Epidermal melanocyte (primary cell): ENCODE measurements at regions not wholly inside any gene's neighbourhood (a gene's known extent, or its start where the extent isn't known, plus 50 kb on each side); places are given as distances from the start of the nearest gene placed in this dataset.

ENCODE experiments used
- DNase-seq: peaks from one replicate; pipeline ENCODE4 v3.0.0; 2011; ENCODE audit warnings: low spot score; ENCODE audit not compliant: insufficient read length

DNA sequence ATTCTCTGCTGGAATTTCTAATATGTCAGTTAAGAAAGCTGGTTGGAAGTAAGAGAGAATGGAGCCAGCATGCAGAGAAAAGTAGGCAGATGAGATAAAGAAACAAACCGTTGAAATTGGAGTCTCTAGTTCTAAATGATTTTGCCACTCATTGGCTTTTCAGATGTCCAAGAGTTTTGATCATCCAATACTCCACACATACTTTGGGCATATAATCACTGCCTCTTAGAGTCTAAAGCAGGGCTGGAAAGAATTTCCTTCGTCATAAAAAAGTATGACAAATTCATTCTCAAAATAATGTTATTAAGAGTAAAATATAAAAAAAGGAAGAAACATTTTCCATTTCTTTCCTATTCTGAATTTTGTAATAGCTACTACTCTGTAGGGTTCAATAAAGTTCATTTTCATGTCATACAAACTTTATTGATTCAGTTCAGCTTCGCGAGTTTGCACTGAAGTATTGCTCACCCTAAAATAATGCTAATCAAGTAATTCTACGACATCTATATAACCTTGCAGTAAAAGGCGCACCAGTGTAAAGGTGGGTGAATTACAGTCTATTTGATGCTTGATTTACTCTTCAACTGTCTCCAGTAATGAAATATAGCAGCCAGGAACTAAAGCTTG, 1556.6 kb downstream of the NCAM2 start:
- DNase-seq, result no peak

DNA sequence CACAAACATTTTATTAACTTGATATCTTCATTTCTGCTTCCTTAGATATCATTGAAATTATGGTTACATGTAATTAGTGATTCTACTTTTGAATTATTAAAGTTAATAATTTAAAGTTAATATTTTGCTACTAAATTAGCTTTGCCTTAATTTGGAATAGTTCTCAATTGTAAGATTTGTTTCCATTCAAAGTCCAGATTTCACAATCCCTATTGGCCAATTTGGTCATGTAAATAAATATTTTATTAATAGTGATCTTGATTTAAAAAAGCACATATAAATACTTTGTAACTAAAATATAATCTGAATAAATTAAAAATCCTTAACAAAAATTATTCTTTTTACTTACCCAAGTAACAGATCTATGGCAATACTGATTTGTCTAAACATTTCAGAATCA, 1558.6 kb downstream of the NCAM2 start:
- DNase-seq, result no peak

DNA sequence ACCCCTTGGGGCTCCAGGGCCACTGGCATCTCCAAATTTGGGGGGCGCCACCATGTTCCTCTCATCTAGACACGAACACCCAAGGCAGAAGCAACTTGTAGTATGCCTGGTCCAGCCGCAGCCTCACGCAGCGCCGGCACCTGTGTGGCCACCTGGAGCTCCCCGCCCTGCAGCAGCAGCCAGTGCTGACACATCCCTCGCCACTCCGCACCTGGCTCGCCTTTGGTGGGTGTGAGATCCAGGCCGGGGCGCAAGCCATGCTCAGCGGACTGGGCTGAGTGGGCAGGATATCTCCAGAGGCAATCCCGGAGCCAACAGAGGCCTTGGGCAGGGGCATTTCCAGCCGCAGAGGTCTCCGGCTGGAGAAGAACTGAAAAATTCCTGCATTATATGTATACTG, 1563.7 kb downstream of the NCAM2 start:
- DNase-seq, result no peak

DNA sequence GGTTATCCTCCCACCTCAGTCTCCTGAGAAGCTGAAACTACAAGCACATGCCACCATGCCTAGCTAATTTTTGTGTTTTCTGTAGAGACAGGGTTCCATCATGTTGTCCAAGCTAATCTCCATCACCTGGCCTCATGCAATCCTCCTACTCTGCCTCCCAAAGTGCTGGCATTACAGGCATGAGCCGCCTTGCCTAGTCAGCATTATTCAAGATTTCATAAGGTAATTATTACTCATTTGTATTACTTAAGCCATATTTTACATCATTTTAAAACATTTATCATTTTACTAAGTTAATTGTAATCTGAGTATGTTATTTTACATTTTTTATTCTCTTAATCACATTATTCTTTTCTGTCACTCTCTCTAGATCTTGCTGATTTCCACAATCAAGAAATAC, 1575.6 kb downstream of the NCAM2 start:
- no peak for DNase-seq

DNA sequence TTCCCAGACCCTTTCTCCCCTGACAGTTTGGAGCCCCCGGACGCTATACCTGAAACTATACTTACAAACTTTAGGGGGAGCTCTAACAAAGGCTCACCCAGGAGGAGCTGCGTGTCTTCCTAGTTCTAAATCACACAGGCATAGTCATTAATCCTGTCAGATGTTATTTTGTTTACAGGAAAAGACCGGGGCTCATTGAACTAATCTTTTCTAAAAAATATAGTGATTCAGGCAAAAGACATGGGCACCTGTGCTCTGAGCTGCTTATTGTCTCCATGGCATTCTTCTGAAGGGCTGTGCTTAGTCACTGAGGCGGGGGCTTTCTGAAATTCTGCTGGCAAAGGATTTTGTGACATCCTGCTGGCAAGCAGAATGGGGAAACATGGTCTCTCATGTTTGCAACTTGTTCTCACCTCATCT, 1577.0 kb downstream of the NCAM2 start:
- DNase-seq, result no peak

DNA sequence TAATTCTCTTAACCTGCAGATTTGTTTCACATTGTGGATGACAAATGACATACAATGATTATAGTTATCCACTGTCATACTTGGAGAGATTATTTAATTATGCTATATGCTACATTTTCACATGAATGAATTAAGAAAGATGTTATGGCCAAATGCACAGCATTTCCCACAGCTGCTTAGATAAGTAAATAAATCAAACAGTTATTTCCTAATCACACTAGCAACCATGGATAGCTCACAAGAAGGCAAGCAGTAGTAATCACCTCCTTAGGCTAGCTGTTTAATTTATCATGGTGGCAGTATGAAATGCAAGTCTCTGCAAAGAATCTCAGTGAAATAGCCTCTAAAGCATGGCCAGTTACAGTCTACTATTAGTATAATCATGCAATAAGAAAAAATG, 1581.5 kb downstream of the NCAM2 start:
- DNase-seq, result no peak

DNA sequence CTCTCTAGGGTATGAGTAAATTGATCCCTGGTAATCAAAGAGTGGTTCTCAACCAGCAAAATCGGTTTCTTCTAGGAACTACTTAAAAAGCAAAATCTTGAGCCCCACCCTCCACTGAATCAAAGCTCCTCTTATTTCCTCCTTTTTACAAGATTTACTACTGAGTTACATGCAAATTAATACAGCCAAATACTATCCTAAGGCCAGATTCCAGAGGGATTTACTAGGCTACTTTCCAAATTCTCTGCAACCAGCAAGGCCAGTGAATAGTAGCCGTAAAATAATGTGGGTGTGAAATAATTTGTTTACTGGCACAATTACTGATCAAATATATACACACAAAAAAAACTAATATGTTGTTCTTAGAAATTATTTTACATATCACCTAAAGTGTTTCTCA, 1583.8 kb downstream of the NCAM2 start:
- DNase-seq, result no peak

DNA sequence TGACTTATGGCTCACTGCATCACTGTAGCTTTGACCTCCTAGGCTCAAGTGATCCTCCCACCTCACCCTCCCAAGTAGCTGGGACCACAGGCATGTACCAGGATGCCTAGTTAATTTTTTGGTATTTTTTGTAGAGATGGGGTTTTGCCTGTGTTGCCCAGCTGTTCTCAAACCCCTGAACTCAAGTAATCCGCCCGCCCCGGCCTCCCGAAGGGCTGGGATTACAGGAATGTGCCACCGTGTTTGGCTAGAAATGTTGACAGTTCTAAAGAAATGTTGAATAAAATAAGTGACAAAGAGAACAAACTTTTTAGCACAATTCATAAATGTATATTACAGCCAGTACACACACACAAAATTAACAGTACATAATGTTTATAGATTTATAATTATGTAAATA, 1586.1 kb downstream of the NCAM2 start:
- no peak for DNase-seq

DNA sequence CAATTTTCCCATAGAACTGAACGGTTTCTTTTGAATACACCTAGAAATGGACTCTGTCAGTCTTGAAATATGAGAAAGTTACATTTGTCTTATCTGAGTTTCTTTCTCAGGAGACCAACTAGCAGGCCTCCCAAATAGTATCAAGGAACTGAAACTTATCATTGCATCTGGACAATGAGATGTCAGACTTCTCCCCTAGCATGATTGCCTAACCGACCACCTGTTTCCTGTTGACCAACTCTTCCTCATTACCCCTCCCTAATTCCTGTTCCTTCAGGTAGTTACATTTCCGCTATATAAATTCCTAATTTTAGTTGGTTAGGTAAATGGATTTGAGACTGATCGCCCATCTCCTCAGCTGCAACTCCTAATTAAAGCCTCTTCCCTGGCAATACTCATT, 1587.3 kb downstream of the NCAM2 start:
- no peak for DNase-seq

DNA sequence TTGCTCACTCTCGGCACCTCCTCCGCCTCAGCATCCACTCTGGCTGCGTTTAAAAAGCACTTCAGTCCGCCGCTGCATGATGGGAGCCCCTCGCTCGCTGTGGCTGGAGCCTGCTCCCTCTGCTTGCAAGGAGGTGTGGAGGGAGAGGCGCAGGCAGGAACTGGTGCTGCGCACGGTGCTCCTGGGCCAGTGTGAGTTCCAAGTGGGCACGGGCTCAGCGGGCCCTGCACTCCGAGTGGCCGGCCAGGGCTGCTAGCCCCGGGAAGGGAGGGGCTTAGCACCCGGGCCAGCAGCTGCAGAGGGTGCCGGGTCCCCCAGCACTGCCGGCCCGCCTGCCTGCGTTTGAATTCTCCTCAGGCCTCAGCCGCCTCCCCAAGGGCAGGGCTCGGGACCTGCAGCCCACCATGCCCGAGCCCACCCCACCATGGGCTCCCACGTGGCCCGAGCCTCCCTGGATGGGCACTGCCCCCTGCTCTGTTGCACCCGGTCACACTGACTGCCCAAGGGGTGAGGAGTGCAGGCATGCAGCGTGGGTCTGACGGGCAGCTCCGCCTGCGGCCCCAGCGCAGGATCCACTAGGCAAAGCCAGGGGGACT, 1599.5 kb downstream of the NCAM2 start:
- no peak for DNase-seq

DNA sequence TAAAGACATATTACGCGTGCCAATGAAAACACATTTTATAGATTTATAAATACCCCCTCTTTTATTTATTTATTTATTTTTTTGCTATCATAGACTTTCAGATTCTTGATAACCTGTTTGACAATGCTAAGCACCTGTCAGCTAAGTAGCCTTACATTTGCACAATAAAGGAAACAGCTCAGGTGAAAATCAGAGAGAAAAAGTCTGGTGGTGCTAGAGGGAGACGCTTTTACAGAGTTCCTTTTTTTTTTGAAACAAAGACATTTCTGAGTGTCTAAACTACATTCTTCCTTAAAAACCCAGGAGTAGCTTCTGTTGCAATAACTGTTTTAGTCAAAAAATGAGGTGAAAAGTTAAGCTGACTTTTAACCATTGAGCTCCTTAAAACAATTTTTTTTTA, 1611.6 kb downstream of the NCAM2 start:
- DNase-seq, result no peak

DNA sequence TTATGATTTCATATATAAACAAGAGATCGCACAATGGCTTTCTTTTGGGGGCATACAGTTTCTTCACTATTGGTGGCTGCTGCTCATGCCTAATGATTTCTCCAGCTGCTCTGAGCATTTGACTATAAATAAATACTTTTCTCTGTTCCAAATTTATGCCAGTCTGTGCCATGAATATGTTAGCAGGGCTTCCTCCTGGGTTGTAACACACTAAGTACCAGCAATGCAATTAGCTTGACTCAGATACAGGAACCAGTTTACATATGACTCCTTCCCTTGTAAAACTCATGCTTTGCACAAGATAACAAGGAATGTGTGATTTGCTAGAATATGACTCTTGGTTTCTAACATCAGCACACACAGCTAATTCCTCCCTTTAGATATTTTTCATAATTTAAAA, 1629.7 kb downstream of the NCAM2 start:
- DNase-seq, result no peak

DNA sequence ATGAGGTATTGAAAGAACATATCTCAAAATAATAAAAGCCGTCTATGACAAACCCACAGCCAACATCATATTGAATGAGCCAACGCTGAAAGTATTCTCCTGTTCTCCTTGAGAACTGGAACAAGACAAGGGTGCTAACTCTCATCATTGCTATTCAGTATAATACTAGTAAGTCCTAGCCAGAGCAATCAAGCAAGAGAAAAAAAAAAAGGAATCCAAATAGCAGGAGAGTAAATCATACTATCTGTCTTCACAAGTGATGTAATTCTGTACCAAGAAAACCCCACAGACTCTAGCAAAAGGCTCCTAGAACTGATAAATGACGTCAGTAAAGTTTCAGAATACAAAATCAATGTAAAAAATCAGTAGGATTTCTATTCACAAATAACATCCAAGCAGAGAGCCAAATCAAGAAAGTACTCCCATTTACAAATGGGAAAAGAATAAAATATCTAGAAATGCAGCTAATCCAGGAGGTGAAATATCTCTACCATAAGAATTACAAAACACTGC, 1632.8 kb downstream of the NCAM2 start:
- DNase-seq, result no peak

DNA sequence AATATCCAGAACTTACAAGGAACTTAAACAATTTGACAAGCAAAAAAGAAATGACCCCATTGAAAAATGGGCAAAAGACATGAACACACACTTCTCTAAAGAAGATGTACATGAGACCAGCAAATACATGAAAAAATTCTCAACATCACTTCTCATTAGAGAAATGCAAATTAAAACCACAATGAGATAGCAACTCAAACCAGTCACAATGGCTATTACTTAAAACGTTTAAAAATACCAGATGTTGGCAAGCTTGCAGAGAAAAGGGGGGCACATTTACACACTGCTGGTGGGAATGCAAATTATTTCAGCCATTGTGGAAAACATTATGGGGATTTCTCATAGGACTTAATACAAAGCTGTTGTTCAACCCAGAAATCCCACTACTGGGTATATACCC, 1634.0 kb downstream of the NCAM2 start:
- no peak for DNase-seq

DNA sequence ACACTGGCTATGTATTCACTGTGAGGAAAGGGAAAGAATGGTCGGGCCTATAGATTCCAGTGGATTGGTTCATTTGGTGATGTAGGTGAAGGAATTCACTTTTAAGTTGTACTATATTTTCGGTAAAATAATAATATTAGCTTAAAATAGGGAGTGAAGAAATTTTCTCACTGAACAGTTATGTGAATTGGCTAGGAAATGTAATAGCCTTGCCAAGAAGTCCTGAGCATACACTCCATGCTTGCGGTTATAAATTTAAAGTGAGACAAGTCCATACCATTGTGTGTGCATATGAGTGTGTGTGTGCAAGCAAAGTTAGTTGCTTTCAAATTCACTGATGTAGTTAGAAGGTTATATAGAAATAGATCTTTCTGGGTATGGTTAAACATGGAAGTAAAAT, 1651.0 kb downstream of the NCAM2 start:
- DNase-seq, result no peak

DNA sequence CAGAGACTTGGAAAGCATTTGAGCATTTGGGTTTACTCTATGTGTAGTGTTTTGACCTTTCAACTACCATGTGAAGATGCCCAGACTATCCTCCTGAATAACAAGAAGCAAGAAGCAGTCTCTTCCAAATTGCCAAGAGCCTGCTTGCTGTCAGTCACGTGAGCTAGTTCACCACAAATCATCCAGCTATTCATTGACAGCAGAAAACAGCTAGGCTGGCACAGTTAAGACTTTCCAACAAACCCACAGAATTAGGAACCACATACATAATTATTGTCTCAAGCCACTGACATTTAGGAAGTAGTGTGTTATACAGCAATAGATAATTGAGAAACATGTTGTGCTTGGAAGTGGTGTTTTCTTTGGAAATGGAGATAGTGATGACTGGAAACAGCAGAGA, 1652.0 kb downstream of the NCAM2 start:
- DNase-seq, result no peak

DNA sequence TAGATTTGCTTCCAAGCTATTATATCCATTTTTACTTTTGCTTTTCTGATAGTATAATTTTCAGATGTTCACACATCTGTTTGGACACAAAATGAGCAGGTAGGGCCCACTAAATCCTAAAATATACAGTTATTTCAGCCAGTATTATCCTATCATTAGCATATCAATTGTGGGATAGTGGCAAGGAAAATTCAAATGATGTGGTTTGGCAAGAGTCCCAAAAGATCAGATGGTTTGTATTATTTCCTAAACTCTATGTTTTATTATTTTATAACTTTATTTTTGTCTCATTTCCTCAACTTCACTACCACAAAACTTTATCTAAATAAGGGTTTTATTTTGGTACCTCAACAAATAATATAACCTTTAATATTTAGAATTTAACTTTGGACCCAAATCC, 1659.6 kb downstream of the NCAM2 start:
- no peak for DNase-seq

DNA sequence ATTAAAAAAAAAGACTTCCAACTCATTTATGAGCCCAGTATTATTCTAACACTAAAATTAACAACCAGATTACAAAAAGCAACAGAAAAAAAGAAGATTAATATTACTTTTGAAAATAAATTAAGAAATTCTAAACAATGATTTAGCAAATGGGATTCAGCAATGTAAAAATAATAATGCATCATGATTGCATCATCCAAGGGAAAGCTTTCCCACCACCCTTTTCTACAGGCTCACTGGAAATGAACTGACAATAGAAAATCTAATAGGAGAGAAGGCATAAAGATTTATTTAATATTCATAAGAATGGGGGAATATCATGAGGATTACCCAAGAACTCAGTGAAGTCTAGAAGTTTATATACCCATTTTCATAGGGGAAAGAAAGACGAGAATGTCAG, 1671.9 kb downstream of the NCAM2 start:
- no peak for DNase-seq

DNA sequence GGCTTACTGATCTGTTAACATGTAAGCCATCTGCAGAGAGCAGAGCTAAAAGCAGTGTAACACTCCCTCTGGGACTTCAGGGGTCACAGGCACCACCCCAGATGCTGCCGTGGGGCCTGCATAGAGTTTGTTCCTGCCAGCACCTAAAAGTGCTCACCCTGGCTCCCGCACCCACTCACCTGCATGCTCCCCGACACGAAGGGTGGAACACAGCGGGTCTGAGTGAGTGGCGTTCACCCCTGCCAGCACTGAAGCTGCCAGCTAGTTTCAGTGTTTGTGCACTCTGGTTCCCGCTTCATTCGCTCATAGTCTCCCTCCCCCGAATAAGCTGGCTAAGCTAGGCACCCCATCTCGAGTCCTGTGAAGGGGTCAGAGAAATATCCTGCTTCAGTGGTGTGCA, 1681.0 kb downstream of the NCAM2 start:
- no peak for DNase-seq

DNA sequence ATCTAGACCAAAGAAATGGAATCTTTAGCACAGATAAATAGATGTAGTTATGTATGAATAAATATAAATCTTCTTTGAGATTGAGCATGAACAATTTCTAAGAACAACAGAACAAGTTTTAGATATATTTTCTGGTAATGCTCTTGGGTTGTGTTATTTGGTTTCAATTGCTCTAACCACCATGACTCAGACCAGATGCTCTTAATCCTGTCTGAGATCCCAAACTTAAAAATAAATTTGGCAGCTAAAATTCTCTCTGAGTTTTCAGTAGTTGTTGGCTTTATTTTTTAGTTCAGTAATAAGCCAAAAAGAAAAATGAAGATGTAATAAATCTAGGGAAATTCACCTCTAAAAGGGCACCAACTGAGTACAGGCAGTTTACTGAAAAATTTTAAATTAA, 1693.4 kb downstream of the NCAM2 start:
- DNase-seq, result no peak

DNA sequence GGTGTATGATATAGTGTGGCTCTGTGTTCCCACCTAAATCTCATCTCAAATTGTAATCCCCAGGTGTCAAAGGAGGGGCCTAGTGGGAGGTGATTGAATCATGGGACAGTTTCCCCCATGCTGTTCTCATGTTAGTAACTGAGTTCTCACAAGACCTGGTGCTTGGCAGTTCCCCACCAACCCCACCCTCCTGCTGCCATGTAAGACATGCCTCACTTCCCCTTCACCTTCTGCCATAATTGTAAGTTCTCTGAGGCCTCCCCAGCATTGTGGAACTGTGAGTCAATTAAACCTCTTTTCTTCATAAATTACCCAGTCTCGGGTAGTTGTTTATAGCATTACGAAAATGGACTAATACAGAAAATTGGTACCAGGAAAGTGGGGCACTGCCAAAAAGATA, 1705.3 kb downstream of the NCAM2 start:
- DNase-seq, result no peak

DNA sequence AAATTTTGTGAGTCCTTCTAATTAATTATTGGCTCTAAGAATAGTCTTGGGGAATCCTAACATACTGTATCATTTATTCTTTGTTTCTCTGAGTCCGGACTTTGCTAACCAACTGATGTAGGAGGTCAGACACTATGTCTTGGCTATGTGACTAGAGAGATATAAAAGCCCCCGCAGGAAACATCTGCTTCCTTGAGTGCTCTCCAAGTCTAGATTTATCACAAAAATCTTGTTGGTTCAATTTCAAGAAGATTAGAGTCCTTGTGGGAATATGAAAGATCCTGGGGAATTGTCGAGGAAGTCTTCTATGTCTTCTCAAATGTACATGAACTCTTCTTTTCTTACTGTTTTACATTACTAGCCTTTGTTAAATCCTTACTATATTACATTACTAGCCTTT, 1712.5 kb downstream of the NCAM2 start:
- no peak for DNase-seq

DNA sequence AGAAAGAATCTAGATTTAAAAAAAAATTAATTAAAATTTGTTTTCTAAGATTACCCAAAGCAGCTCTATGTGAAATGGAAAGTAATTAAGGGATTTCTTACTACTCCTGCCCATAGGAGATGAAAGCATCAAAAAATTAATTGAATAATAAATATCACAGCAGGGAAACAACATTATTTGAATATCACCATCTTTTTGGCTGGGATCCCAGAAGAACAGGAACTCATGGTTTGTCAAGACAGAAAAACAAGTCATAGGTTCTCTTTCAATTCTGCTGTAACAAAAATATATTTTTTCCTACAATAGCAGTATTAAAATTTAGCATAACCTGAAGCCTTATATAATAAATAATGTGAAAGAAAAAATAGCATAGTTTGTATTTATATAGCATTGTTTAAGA, 1713.4 kb downstream of the NCAM2 start:
- no peak for DNase-seq

DNA sequence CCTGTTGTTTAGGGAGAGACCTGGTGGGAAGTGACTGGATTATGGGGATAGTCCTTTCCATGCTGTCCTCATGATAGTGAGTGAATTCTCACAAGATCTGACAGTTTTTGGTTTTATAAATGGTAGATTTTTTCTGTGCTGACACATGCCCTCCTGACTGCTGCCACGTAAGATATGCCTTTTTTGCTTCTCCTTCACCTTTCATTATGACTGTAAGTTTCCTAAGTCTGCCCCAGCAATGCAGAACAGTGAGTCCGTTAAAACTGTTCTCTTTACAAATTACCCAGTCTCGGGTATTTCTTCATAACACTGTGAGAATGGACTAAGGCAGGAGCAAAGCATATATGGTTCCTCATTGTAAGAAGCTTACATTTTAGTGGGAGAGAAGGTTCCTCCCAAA, 1727.2 kb downstream of the NCAM2 start:
- DNase-seq, result no peak
